NCI-H2196 (cell line): ENCODE measurements at regions not wholly inside any gene's neighbourhood (a gene's known extent, or its start where the extent isn't known, plus 50 kb on each side); places are given as distances from the start of the nearest gene placed in this dataset.
"Not testable (repeated sequence)": the region's sequence is repeated elsewhere in the genome, so short reads cannot be mapped to it uniquely, and the experiment has no call there.

Experiments used
- DNase-seq: peaks from one replicate; lab custom pipeline; 2025; ENCODE audit not compliant: unreplicated experiment; lab: John Stamatoyannopoulos, UW

DNA sequence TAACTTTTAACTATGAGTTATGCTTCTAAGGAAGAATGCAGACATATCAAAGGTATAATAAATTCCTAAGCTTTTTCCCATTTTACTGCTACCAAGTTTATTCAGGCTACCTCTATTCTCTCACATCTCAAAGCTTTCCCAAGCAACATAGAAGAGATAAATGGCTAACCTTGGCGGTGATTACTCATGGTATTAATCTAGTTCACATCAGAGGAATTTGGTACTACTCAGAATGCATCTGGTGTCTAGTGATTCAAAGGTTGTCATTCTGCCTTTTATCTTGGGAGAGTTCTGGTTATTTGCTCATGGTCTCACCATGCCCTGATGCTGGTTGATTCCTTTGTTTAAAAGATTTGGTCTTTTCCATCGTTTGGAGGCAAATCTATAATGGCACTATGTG, 182.7 kb downstream of the TAF11L14 start:
- DNase-seq = no peak

DNA sequence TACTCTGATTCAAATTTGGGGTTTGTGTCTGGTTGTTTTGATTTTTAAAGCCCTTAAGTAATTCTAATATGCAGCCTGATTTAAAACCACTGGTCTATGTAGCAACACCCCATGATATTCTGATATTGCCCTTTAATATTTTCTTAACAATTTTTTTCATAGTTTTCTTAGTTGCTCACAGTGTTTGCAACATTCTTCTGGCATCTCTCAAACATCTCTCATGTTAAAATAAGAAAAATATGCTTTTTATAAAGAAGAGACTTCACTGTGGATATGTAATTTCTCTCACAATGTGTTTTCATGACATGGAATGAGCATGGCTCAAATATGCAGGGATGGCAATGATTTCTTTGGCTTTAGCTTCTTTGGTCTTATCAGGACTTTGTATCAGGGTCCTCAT, 183.7 kb downstream of the TAF11L14 start:
- DNase-seq = no peak

DNA sequence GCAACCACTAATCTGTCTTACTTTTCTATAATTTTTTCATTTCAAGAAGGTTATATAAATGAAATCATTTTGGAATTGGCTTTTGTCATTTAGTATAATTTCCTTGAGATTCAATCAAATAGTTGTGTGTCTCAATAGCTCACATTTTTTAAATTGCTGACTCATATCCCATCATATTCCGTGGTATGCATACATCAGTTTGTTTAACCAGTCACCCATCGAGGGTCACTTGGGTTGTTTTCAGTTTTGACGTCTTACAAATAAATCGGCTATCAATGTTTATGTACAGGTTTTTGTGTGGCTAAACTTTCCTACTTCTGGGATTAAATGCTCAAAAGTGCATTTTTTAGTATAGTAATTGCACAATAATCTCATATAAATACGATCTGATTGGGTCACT, 185.5 kb downstream of the TAF11L14 start:
- no peak for DNase-seq

DNA sequence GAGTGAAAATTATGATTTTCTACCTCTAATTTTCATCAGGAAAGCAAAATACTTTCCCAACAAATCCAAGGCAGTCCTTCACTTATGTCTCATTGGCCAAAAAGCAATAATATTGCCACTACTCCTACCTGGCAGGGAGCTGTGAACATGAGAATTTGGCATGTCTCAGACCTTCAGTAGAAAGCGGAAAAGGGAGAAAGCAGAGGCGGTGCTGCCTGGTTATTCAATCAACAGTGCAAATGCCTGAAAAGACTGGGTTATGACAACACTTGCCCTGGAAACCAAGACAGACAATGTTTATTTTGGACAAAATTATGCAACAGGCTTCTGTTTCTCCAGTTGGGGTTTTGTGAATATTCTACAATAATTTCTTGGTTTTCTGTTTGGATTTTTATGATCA, 194.4 kb downstream of the TAF11L14 start:
- no peak for DNase-seq

DNA sequence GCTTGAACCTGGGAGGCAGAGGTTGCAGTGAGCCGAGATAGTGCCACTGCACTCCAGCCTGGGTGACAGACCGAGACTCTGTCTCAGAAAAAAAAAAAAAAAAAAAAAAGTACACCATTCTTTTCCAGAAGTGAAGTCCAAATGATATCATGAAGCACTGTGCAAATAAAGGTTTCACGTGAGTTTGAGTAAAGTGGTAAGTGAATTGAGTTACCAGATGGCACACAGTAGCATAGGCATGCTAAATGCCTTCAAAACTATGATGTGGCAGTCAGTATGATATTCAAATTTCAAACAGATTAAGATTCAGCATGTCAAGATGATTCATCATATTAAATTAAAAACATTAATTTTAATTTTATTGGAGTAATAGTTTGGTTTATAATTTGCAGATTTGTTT, 195.2 kb downstream of the TAF11L14 start:
- no peak for DNase-seq

DNA sequence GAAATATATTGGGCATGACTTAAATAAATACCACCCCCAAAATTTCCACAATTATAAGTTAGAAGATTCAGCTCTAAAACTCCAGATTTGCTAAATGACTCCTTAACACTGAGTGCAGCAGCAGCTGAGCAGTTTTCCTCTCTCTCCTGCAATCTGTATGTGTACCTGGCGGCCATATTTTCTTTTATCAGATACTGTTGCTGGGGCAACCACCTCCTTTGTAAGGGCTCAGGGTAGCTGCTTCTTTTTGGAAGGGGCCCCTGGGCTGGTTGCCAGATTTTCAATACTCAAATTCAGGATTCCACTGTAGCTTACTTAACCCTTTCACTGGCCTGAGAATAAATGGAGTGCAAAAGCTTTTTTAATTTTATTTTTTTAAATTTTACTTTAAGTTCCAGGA, 197.0 kb downstream of the TAF11L14 start:
- DNase-seq = no peak

DNA sequence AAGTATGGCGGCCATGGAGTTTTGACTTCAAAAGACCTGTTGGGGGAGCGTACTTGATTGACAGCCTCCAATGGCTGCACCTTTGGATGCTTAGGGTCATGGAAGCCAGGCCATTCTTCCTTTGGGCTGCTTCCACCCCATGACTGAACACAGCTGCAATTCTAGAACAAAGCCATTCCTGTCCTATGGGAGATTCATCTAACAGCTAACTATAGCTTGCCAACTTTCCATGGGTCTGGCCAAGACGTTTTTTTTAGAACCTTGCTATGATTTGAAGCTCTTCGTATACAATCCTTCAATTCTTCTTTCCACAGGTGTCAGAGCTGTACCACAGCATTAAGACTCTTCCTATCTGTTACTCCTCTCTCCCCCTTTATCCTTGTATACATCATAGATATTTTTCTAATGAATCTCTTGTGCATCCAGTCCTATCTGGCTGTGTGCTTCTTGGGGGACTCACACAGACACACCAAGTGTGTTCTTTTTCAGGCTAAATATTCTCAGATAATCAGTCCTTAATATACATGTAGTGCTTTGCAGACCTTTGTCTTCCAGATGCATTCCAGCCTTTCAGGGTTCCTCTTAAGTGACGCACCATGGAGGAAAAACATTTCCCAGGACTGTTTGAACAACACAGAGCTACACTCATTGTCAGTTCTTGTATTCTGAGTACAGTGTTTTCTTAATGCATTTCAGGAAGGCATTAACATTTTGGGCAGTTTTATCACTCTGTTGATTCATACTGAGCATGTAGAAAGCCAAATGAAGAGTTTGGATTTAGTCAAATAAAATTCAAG, 198.9 kb downstream of the TAF11L14 start:
- DNase-seq = no peak

DNA sequence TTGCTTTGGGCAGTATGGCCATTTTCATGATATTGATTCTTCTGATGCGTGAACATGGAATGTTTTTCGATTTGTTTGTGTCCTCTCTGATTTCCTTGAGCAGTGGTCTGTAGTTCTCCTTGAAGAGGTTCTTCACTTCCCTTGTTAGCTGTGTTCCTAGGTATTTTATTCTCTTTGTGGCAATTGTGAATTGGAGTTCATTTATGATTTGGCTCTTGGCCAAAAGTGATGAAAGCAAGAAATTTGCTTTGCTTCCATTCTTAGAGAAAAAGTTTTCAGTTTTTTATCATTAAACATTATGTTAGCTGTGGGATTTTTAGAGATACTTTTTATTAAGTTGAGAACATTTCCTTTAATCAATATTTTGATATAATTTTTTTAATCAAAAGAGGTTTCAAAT, 203.5 kb downstream of the TAF11L14 start:
- no peak for DNase-seq

DNA sequence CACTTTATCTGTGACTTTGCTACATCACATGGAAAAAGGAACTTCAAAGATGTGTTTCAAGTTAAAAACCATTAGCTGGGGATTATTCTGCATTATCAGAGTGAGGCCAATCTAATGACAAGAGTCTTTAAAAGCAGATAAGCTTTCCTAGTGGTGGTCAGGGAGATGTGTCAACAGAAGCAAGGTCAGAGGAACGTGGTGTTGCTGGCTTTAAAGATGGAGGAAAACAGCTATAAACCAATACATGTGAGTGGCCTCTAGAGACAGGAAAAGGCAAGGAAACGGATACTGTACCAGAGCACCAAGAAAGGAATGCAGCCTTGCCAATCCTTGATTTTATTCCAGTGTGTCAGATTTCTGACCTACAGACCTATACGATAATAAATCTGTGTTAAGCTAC, 204.2 kb downstream of the TAF11L14 start:
- DNase-seq = no peak

DNA sequence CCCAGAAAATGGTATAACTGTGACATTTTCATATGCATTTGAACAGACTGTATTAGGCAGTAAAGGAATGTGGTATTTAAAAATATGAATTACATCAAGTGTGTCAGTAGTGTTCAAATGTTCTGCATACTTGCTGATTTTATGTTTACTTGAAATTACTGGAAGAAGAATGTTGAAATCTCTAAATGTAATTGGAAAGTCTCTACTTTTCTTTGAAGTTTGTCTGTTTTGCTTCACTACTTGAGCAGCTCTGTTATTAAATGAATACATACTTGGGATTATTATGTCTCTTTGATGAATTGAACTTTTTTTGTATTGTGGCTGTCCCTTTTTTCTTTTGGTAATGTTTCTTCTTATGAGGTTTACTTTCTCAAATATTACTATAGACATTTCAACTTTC, 205.6 kb downstream of the TAF11L14 start:
- no peak for DNase-seq

DNA sequence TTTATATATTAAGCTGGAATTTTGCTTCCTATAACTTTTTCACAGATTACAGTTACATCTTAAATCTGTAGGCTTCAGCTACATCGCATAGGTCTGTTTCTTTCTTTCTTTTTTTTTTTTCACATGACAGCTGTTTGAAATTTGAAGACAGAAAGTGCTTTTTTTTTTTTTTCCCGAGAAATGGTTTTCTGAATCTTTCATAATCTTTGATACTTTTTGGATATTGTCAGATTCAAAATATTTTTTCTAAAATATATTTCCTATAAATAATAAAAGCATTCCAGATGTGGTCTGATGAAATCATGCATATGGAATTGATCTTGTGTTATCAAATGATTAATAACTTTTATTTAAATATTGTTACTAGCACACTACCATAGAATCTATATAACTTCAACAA, 212.2 kb downstream of the TAF11L14 start:
- DNase-seq = no peak

DNA sequence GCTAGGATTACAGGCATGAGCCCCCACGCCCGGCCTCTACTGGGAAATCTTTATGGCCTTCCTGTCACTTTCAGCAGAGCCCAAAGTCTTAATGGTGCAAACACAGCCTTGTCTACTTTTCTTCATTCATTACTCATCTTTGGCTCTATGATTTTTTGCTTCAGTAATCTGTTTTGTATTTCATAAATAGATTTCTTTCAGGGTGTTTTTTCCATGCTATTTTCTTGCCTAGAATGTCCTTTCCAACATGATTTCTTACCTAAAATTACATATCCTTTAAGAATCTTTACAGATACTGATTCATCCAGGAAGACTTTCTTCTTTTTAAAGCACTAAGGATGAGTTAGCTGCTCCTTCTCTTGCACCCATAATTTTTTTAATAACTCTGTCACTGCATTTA, 213.0 kb downstream of the TAF11L14 start:
- DNase-seq = no peak

DNA sequence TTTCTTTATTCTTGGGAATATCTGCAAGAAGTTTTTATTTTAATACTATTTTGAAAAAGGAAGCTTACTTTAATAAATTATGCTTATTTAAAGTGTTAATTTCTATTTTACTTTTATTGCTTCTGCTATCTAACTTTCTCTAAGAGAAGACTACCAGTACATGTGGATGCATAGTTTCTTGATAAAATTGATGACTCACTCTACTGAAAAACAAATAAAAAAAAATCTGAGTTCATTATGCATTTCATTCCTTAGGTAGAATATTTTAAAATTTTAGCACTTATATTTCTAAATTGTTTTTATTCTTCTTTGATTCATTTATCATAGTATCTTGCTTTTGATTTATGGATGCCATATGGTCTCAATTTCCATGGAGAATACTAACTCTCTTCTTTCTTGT, 217.9 kb downstream of the TAF11L14 start:
- DNase-seq = no peak

DNA sequence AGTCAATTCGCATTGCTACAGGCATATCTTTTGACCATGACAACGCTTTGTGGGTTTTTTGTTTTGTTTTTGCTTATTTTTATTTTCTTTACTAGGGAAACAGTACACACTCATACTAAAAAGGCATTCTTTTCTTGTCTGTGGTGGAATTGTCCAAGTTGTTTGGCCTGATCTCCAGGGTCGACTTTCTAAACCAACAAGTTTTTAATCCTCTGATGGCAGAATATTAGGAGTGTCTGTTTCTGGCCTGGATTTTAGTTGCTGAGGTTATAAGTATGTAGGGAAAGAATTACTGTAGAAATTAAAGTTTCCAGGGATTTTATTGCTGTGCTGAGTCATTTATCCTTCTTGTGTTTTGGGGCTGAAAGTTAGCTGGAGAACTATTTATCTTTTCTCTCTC, 218.5 kb downstream of the TAF11L14 start:
- no peak for DNase-seq

DNA sequence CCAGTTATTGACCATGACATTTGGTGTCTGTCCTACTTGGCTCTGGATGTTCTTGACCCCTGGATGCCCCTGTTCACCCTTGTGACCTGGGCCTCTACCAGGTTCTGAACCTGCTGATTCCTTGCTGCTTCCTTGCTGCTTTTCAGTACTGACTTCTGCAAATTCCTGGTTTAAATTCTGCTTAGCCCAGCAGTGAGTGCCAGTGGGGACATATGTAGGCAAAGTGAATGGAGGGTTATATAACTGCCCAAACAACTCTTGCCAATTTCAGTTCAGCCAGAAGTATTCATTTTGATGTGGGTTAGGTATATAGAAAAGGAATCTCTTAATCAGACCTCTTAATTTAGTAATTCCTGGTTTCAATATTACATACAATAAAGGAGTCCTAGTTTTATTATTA, 220.6 kb downstream of the TAF11L14 start:
- no peak for DNase-seq

DNA sequence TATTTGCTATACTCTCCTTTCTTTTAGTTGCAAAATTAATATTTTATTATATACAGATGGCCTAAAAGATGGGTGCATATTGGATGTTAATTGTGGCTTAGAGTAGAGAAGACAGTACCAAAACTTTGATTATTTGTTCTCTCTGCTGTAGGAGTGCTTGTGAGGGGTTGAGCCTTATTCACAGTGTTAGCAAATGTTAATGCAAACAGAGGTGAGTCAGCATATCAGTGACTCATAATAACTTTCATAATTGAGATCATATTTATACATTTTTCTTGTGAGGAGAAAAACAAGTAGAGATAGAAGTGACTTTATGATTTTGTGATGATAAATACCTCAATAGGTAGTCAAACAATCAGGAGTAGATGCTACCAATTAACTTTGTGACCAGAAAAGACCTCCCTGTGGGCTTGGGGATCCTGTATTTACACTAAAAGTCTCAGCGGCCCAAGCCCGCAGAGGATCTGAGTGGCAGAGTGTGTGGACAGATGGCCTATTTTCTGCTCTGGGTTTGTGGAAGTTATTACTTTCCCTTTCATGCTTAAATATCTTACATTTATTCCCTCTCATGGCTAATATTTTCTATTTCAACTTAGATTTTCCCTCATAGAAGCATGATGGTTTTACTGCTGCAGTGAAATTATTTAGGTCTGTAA, 226.5 kb downstream of the TAF11L14 start:
- DNase-seq = no peak

DNA sequence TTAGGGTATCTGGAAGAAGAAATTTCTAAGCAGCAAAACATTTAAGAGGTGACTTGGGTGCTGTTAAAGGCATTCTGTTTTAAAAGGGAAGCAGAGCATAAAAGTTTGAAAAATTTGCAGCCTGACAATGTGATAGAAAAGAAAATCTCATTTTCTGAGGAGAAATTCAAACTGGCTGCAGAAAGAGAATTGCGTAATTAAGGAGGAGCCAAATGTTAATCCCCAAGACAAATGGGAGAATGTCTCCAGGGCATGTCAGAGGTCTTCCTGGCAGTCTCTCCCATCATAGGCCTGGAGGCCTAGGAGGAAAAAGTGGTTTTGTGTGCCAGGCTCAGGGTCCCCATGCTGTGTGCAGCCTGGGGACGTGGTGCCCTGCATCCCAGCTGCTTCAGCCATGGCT, 230.6 kb downstream of the TAF11L14 start:
- DNase-seq = not testable (repeated sequence)

DNA sequence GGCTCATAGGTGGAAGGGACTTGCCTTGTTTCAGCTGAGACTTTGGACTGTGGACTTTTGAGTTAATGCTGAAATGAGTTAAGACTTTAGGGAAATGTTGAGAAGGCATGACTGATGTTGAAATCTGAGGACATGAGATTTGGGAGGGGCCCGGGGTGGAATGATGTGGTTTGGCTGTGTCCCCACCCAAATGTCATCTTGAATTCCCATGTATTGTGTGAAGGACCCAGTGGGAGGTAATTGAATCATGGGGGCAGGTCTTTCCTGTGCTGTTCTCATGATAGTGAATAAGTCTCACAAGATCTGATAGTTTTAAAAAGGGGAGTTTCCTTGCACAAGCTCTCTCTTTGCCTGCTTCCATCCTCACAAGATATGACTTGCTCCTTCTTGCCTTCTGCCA, 231.7 kb downstream of the TAF11L14 start:
- DNase-seq = not testable (repeated sequence)

DNA sequence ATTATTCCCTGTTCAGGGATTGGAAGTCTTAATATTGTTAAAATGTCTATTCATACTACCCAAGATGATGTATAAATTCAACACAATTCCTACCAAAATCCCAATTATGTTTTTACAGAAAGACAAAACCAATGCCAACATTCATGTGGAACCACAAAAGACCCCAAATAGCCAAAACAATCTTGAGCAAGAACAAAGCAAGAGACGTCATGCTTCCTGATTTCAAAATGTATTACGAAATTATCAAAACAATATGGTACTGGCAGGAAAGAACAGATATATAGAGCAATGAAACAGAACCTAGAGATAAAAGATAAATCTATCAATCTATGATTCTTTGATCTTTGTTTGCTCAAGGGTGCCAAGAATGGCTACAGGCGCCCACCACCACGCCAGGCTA, 237.9 kb downstream of the TAF11L14 start:
- no peak for DNase-seq

DNA sequence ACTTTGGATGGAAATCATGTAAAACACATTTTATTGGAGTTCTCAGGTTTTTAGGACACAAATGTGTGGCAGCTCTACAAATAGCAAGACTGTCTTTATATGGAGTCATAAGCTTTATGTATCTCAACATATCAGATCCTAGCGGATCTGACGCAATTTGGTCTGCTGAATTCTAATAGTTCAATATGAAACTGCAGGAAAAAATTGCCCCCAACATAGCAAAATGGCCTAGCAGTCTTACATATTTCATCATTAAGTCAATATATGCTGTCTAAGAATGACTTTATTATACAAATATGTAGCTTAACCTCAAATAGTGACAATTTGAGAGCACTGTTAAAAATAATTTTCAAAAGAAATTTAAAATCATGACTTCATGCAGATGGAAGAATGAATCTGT, 244.3 kb downstream of the TAF11L14 start:
- DNase-seq = no peak

DNA sequence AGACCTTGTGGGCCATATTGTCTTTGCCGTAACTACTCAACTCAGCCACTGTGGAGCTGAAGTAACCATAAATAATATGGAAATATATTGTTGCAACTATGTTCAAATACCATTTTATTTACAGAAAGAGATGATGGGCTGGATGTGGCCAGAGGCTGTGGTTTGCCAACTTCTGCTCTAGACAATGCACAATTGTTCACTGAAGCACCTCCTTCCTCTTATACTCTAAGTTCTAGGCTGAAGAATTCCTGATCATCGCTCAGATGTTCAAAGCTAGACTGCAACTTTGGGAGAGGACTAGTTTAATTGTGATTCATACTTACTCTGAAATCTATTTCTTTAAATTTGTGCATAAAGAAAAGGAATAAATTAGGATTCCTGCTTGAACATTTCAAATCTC, 245.0 kb downstream of the TAF11L14 start:
- DNase-seq = no peak

DNA sequence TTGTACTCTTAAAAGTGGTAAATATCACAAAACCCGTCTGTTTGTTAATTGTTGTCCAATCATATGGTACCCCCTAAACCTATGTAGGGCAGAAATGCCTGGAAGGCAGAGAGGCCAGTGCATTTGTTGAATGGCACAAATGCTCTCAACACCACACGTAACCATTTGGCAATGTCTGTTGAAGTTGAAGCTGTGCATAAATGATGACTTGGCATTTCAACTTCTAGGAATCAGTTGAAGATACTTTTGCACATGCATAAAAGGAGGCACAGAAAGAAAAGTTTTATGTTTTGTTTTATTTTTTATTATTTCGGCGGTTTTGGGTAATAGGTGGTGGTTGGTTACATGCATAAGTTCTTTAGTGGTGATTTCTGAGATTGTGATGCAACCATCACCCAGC, 246.6 kb downstream of the TAF11L14 start:
- no peak for DNase-seq
